A673 (cell line): ENCODE measurements at regions not wholly inside any gene's neighbourhood (a gene's known extent, or its start where the extent isn't known, plus 50 kb on each side); places are given as distances from the start of the nearest gene placed in this dataset.
A peak's percentile ranks its signal among the peaks of the same experiment; 100 is the strongest.

Experiments used
- BruUV-seq: library from RNA; stranded (reverse); fragments of 400-500 nt; replicated peaks from 2 replicates; lab custom pipeline; 2021; lab: Mats Ljungman, UMichigan
- CTCF ChIA-PET: fragments of 300-600 bp; sonication (Branson Sonifier 250); formaldehyde crosslinking; loops from one replicate; lab custom pipeline; 2022; ENCODE audit warnings: antibody characterized with exemption; lab: Charles Lee
- POLR2A ChIA-PET: fragments of 300-600 bp; sonication (Branson Sonifier 250); formaldehyde crosslinking; loops from one replicate; lab custom pipeline; 2022; ENCODE audit warnings: antibody characterized with exemption; ENCODE audit not compliant: low non-redundant PET; lab: Charles Lee
- DNase-seq: peaks from one replicate; pipeline ENCODE4 v3.0.0-alpha.2; 2015; ENCODE audit warnings: low spot score
- H3K27ac ChIP-seq: fragments of 200-600 bp; sonication (generic); 2 replicates; pipeline ENCODE4 v1.5.1; 2016; ENCODE audit warnings: mixed run types, low read depth, mild to moderate bottlenecking, mixed read lengths, antibody characterized with exemption, low read length; ENCODE audit not compliant: poor library complexity, severe bottlenecking
- H3K27me3 ChIP-seq: fragments of 200-600 bp; sonication (generic); replicated peaks from 2 replicates; pipeline ENCODE4 v1.6.1; 2017; ENCODE audit warnings: mixed run types, low read depth, mild to moderate bottlenecking, mixed read lengths, antibody characterized with exemption, low read length; ENCODE audit not compliant: insufficient read depth, poor library complexity
- H3K36me3 ChIP-seq: fragments of 200-600 bp; sonication (generic); 2 replicates; pipeline ENCODE4 v1.6.1; 2016; ENCODE audit warnings: mixed run types, mild to moderate bottlenecking, mixed read lengths, antibody characterized with exemption, low read length; ENCODE audit not compliant: insufficient read depth, poor library complexity, severe bottlenecking
- H3K4me1 ChIP-seq: fragments of 200-600 bp; sonication (generic); 2 replicates; pipeline ENCODE4 v1.6.1; 2017; ENCODE audit warnings: mixed run types, mild to moderate bottlenecking, mixed read lengths, antibody characterized with exemption, low read length; ENCODE audit not compliant: insufficient read depth, poor library complexity, severe bottlenecking
- H3K4me3 ChIP-seq: fragments of 200-600 bp; sonication (generic); 2 replicates; pipeline ENCODE4 v1.5.1; 2016; ENCODE audit warnings: low read depth, mixed run types, mild to moderate bottlenecking, mixed read lengths, low read length; ENCODE audit not compliant: poor library complexity, severe bottlenecking
- H3K9me3 ChIP-seq: fragments of 200-600 bp; sonication (generic); 2 replicates; pipeline ENCODE4 v1.6.1; 2016; ENCODE audit warnings: mixed run types, low read depth, mild to moderate bottlenecking, mixed read lengths, antibody characterized with exemption, low read length; ENCODE audit not compliant: poor library complexity, severe bottlenecking
- CTCF ChIP-seq: fragments of 300-800, 200-600 bp; sonication (generic); conservative IDR thresholded peaks from 2 replicates; pipeline ENCODE4 v1.5.1; 2017; ENCODE audit warnings: low read depth, mild to moderate bottlenecking, antibody characterized with exemption, low read length, moderate library complexity, mixed read lengths
- EZH2 ChIP-seq: fragments of 200-600 bp; sonication (generic); IDR thresholded peaks from 2 replicates; pipeline ENCODE4 v1.6.1; 2017; ENCODE audit warnings: borderline replicate concordance, low read depth, mild to moderate bottlenecking, mixed read lengths, antibody characterized with exemption, low read length; ENCODE audit not compliant: poor library complexity, severe bottlenecking
- intact Hi-C: fragments of 100-400 bp; cut with micrococcal nuclease; formaldehyde crosslinking; loops from one replicate; pipeline ENCODE4 v1.10.0; 2022; ENCODE audit not compliant: unreplicated experiment

DNA sequence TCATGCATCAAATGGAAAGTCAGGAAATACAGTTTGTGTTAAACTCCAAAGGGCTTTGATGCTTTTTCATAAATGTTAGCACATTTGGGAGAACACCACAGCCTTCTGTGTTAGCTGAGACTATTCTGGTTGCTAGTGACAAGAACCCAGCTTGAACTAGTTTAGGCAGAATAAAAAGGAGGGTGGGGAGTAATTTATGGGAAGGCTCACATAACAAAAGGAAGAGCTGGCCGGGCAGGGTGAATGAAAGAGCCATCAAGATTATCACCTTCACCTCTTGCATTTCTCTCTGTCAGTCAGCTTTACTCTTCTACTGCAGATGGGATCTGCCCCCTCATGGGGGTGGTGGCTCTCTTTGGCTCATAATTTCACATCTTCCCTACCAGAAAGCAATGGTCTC lies 75.4 kb upstream of the VTCN1 start:
- no peak overlapping the region for H3K4me3 ChIP-seq
- no peak for DNase-seq
- no peaks in the 10 kb centered on the region for H3K36me3 ChIP-seq
- intact Hi-C loops = loop anchor here (10.0 kb wide), 1 partner anchor 551 kb away; no protein-coding TSS in a partner anchor
- no peaks in the 10 kb centered on the region for H3K27me3 ChIP-seq
- POLR2A ChIA-PET = no interaction called here
- no peak for TF ChIP-seq EZH2
- TF ChIP-seq CTCF = no peak
- H3K9me3 ChIP-seq = no peaks in the 10 kb centered on the region
- no TSS peak for BruUV-seq
- no peaks in the 10 kb centered on the region for H3K4me1 ChIP-seq
- no peak overlapping the region for H3K27ac ChIP-seq
- CTCF ChIA-PET = interaction anchor here (0.6 kb wide), 1 partner anchor 25 kb away, joined by 3 read pairs; no protein-coding TSS in a partner anchor

DNA sequence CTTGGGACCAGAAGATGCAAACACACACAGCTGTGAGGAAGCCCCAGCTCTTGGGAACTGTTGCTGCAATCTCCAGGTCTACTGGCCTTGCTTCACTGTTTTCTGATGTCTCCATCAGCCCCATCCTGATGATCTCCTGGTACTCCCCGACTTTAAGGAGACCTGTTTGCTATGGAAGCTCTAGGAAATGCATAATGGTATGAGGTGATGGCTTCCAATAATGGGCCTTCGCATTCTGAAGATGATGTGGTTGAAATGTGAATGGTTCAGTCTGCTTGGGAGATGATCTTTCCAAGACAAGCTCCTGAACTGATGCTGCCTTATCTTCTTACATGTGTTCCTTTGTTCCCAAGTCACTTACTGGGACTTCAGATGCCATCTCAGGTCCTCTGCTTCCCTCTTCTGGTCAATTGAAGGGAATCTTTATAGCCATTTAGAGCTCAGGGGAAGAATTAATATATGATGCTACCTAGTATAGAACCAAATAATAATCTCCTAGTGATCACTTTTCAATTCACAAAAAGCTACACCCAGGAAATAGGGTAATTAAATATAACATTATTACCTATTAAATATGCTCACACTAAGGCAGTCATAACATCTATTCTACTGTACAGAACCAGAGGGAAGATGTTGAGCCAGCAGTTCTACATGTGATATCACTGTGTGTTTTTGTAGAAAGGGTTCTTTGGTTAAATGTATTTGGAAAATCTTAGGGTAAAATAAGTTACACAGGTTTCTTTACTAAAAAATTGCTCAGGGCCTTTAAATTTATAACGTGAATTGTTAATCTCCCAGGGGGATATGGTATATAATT lies 73.9 kb upstream of the VTCN1 start:
- ChIA-PET CTCF (interaction anchor here (0.5 to 1.5 kb wide), 14 partner anchors 11 to 547 kb away, joined by 3 to 18 read pairs (median 4); partner anchors contain the start of gene TTF2), POLR2A (interaction anchor here (0.6 kb wide), 1 partner anchor 1351 kb away, joined by 3 read pairs; no protein-coding TSS in a partner anchor)
- Histone ChIP-seq H3K4me1 (no peaks in the 10 kb centered on the region), H3K36me3 (no peaks in the 10 kb centered on the region), H3K4me3 (no peak overlapping the region), H3K9me3 (no peaks in the 10 kb centered on the region), H3K27ac (no peak overlapping the region), H3K27me3 (no peaks in the 10 kb centered on the region)
- intact Hi-C loops = loop anchor here (1.0 to 10.0 kb wide), 3 partner anchors 162 to 550 kb away; no protein-coding TSS in a partner anchor
- TF ChIP-seq CTCF (peak; percentile 67), EZH2 (no peak)
- DNase-seq = peak; percentile 80
- no TSS peak for BruUV-seq

DNA sequence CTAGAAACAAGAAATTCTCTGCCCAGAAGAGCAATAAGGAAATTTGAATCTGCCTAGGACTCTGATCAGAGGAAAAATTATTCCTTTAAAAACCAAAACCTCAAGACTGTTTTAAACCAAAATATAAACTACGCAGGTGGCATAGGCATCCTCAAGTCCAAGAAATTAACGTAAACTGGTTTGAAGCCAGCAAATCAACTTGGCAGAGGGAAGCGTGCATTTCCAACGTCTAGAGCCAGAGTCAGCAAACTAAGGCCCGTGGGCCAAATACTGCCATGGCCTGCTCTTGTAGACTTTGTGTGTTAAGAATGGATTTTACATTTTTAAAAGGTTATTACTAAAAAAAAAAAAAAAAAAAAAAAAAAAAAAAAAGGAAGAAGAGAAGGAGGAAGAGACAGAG lies 67.8 kb upstream of the VTCN1 start:
- CTCF ChIA-PET = no interaction called here
- no TSS peak for BruUV-seq

More for the DNA sequence above, 67.8 kb upstream of the VTCN1 start:
- Histone ChIP-seq H3K36me3 (no peaks in the 10 kb centered on the region), H3K27me3 (no peaks in the 10 kb centered on the region), H3K27ac (no peak overlapping the region), H3K9me3 (no peaks in the 10 kb centered on the region), H3K4me3 (no peak overlapping the region), H3K4me1 (no peaks in the 10 kb centered on the region)
- TF ChIP-seq CTCF = no peak
- no peak for TF ChIP-seq EZH2
- POLR2A ChIA-PET = no interaction called here
- no peak for DNase-seq
- intact Hi-C loops = no loop called here
